KMS-11 (cell line): ENCODE measurements at regions not wholly inside any gene's neighbourhood (a gene's known extent, or its start where the extent isn't known, plus 50 kb on each side); places are given as distances from the start of the nearest gene placed in this dataset.

Source experiments
- H2AFZ ChIP-seq: fragments of 200-600 bp; sonication (generic); 2 replicates; pipeline ENCODE4 v1.6.1; 2016; ENCODE audit warnings: antibody characterized with exemption, mixed run types, low read depth
- H3K27ac ChIP-seq: fragments of 200-600 bp; sonication (generic); 2 replicates; pipeline ENCODE4 v1.6.1; 2016; ENCODE audit warnings: mild to moderate bottlenecking, mixed run types
- H3K27me3 ChIP-seq: fragments of 200-600 bp; sonication (generic); 2 replicates; pipeline ENCODE4 v1.6.1; 2017; ENCODE audit warnings: mild to moderate bottlenecking, low read depth, mixed run types, moderate library complexity; ENCODE audit not compliant: insufficient read depth
- H3K36me3 ChIP-seq: fragments of 200-600 bp; sonication (generic); 2 replicates; pipeline ENCODE4 v1.6.1; 2017; ENCODE audit warnings: mild to moderate bottlenecking, mixed run types; ENCODE audit not compliant: insufficient read depth
- H3K4me1 ChIP-seq: fragments of 200-600 bp; sonication (generic); 2 replicates; pipeline ENCODE4 v1.6.1; 2016; ENCODE audit warnings: mild to moderate bottlenecking, low read depth, mixed run types; ENCODE audit not compliant: poor library complexity, severe bottlenecking
- H3K4me2 ChIP-seq: fragments of 200-600 bp; sonication (generic); 2 replicates; pipeline ENCODE4 v1.7.0; 2016; ENCODE audit warnings: mild to moderate bottlenecking, mixed run types
- H3K4me3 ChIP-seq: fragments of 200-600 bp; sonication (generic); IDR thresholded peaks from 2 replicates; pipeline ENCODE4 v1.6.1; 2017; ENCODE audit warnings: low read depth, low read length, mixed read lengths; ENCODE audit not compliant: insufficient read depth
- H3K79me2 ChIP-seq: fragments of 200-600 bp; sonication (generic); 2 replicates; pipeline ENCODE4 v1.6.1; 2016; ENCODE audit warnings: low read depth, mixed run types; ENCODE audit not compliant: insufficient read depth
- H3K9ac ChIP-seq: fragments of 200-600 bp; sonication (generic); 2 replicates; pipeline ENCODE4 v1.6.1; 2016; ENCODE audit warnings: mild to moderate bottlenecking, mixed run types
- H4K20me1 ChIP-seq: fragments of 200-600 bp; sonication (generic); 2 replicates; pipeline ENCODE4 v1.6.1; 2016; ENCODE audit warnings: mild to moderate bottlenecking, mixed run types; ENCODE audit not compliant: insufficient read depth
- TF ChIP-seq, protein P1 (sequence below): fragments of 200-600 bp; sonication (generic); conservative IDR thresholded peaks from 2 replicates; pipeline ENCODE4 v1.6.1; 2017; ENCODE audit warnings: low read depth, mild to moderate bottlenecking, antibody characterized with exemption, low read length, moderate library complexity, mixed read lengths

DNA sequence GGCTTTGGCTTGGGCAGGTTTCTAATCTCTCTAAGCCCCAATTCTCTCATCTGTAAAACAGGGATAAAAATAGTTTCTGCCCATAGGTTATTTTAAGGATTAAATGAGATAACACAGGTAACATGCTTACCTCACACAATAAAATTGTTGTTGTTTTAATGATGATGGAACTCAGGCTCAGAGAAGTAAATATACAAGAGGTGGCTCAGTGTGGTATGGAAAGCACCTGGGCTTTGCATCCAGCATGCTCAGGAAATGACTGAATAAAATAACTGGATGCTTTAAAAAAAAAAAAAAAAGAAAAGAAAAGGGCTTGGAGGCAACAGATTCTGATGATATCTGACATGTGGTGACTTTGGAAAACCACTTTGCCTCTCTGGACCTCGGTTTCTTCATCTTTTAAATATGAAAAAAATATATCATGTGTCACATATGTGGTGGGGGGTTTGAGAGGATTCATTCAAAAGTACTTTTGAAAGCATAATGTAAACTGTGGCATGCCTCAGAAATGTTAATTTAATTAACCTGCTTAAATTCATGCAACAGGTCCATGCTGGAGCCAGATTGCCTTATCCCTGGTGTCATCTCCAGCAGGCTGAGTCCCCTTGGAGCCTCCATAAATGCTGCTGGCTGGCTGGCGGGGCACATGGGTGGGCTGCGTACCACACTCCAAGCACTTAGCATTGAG, 112.8 kb upstream of the CDC42EP3 start:
- Histone ChIP-seq H3K36me3 (no peaks in the 10 kb centered on the region), H3K79me2 (no peaks in the 10 kb centered on the region), H3K4me1 (no peaks in the 10 kb centered on the region), H3K27ac (no peak overlapping the region), H3K27me3 (no peaks in the 10 kb centered on the region), H2AFZ (no peak overlapping the region), H3K4me2 (no peak overlapping the region), H3K4me3 (no peak overlapping the region), H4K20me1 (no peaks in the 10 kb centered on the region), H3K9ac (no peak overlapping the region)
- TF ChIP-seq, protein P1, sequence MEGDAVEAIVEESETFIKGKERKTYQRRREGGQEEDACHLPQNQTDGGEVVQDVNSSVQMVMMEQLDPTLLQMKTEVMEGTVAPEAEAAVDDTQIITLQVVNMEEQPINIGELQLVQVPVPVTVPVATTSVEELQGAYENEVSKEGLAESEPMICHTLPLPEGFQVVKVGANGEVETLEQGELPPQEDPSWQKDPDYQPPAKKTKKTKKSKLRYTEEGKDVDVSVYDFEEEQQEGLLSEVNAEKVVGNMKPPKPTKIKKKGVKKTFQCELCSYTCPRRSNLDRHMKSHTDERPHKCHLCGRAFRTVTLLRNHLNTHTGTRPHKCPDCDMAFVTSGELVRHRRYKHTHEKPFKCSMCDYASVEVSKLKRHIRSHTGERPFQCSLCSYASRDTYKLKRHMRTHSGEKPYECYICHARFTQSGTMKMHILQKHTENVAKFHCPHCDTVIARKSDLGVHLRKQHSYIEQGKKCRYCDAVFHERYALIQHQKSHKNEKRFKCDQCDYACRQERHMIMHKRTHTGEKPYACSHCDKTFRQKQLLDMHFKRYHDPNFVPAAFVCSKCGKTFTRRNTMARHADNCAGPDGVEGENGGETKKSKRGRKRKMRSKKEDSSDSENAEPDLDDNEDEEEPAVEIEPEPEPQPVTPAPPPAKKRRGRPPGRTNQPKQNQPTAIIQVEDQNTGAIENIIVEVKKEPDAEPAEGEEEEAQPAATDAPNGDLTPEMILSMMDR = no peak

DNA sequence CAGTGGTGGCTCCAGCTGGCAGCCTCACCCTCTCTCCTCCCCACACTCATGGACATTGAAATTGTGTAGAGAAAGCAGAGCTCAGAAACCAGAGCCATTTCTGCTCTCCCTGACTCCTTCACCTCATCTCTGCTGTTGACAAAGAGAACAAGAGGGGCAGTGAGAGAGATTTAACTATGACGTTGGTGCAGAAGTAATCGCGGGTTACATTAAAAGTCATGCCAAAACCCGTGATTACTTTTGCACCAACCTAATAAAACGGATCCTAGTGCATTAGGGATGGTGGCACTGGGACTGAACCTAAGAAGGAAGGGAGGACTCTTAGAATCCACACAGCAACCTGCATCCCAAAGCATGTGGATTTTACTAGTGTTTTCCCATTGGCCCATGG, 113.3 kb upstream of the CDC42EP3 start:
- TF ChIP-seq, protein P1 = no peak
- no peaks in the 10 kb centered on the region for H3K27me3 ChIP-seq
- no peak overlapping the region for H3K9ac ChIP-seq
- H3K4me1 ChIP-seq = no peaks in the 10 kb centered on the region
- H3K79me2 ChIP-seq = no peaks in the 10 kb centered on the region
- H3K4me3 ChIP-seq = no peak overlapping the region
- H2AFZ ChIP-seq = no peak overlapping the region
- no peak overlapping the region for H3K4me2 ChIP-seq
- H3K27ac ChIP-seq = no peak overlapping the region
- no peaks in the 10 kb centered on the region for H3K36me3 ChIP-seq
- no peaks in the 10 kb centered on the region for H4K20me1 ChIP-seq

DNA sequence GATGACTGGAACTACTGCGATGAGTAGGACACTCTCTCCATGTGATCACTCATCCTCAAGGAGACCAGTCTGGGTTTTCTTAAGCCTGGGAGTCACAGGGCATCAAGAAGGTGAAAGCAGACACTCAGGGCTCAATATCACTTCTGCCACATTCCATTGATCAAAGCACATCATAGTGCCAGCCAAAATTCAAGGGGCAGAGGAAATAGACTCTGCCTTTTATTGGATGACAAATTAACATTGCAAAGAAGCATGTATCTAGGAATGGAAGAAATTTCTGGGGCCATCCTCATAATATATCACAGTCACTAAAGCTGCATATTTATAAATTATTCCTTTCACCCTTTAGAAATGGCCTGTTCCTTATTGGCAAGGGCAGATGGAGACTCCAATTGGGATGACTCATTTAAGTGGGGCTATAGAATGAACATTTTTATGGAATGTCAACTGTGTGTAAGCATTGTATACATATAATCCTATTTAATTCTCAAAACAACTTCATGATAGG, 114.8 kb upstream of the CDC42EP3 start:
- no peaks in the 10 kb centered on the region for H3K27me3 ChIP-seq
- TF ChIP-seq, protein P1 = no peak
- no peak overlapping the region for H3K27ac ChIP-seq
- no peaks in the 10 kb centered on the region for H3K79me2 ChIP-seq
- no peak overlapping the region for H3K4me2 ChIP-seq
- H3K4me3 ChIP-seq = no peak overlapping the region
- no peaks in the 10 kb centered on the region for H3K36me3 ChIP-seq
- H2AFZ ChIP-seq = no peak overlapping the region
- H4K20me1 ChIP-seq = no peaks in the 10 kb centered on the region
- no peak overlapping the region for H3K9ac ChIP-seq
- H3K4me1 ChIP-seq = no peaks in the 10 kb centered on the region

DNA sequence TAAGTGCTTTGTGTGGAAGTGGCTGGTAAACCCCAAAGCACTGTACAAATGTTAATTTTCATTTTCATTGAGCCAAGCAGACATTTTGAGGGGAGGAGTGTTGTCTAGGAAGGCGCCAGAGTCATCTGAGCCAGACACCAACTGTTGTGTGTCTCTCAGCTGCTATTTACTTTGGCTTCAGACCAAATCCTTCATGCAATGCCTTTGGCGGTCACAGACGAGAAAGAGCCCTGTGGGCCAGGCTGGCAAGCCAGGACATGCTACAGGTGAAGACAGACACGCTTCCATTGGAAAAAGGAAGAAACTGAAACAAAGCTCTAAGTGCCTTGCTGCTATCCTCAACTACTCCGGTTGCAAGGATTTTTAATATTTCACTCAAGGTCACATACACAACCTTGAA, 115.4 kb upstream of the CDC42EP3 start:
- Histone ChIP-seq H3K27me3 (no peaks in the 10 kb centered on the region), H3K4me3 (no peak overlapping the region), H4K20me1 (no peaks in the 10 kb centered on the region), H3K4me2 (no peak overlapping the region), H3K79me2 (no peaks in the 10 kb centered on the region), H3K36me3 (no peaks in the 10 kb centered on the region), H3K9ac (no peak overlapping the region), H3K4me1 (no peaks in the 10 kb centered on the region), H2AFZ (no peak overlapping the region), H3K27ac (no peak overlapping the region)
- TF ChIP-seq, protein P1 = no peak
